B cell (primary cell): ENCODE measurements at regions not wholly inside any gene's neighbourhood (a gene's known extent, or its start where the extent isn't known, plus 50 kb on each side); places are given as distances from the start of the nearest gene placed in this dataset.

Source experiments
- ATAC-seq: fragments of 200-7000 bp; cut with Tn5 transposase; one replicate; pipeline ENCODE4 v1.10.0; 2021; ENCODE audit warnings: low read depth, mild to moderate bottlenecking, moderate number of reproducible peaks, moderate library complexity
- CTCF ChIA-PET: fragments of 350-600 bp; sonication (Branson Sonifier 250); formaldehyde crosslinking; loops from one replicate; lab custom pipeline; 2021; ENCODE audit warnings: antibody characterized with exemption, inconsistent platforms; lab: Charles Lee
- POLR2A ChIA-PET: fragments of 350-600 bp; sonication (Branson Sonifier 250); formaldehyde crosslinking; loops from one replicate; lab custom pipeline; 2021; ENCODE audit warnings: antibody characterized with exemption; lab: Charles Lee
- DNase-seq: peaks from one replicate; pipeline ENCODE4 v3.0.0; 2013
- H2AFZ ChIP-seq: 2 replicates; pipeline ENCODE4 v1.6.1; 2012; ENCODE audit warnings: mild to moderate bottlenecking, low read depth, low read length; ENCODE audit not compliant: insufficient read depth, poor library complexity, severe bottlenecking
- H3K27ac ChIP-seq, 2 donors: 1 replicate in 1 of 2; 2 replicates in 1 of 2; pipeline ENCODE4 v1.5.1; 2012 to 2013; ENCODE audit warnings: low read length in 2 of 2, mild to moderate bottlenecking in 2 of 2, moderate library complexity in 1 of 2
- H3K27me3 ChIP-seq, 4 experiments: fragments of 200-600 bp in 1 of 4; sonication (generic) in 1 of 4; replicated peaks in 1 of 4; 1 replicate in 2 of 4; 2 replicates in 2 of 4; pipeline versions ENCODE4 v1.6.1 to v1.7.0; 2013 to 2016; ENCODE audit warnings: low read length in 3 of 4, mild to moderate bottlenecking in 2 of 4, mixed read lengths in 1 of 4, moderate library complexity in 1 of 4; ENCODE audit not compliant: insufficient read depth in 4 of 4, control insufficient read depth in 3 of 4; ENCODE audit errors: control extremely low read depth in 1 of 4
- H3K36me3 ChIP-seq, 2 experiments: replicated peaks in 1 of 2; 1 replicate in 1 of 2; 2 replicates in 1 of 2; pipeline versions ENCODE4 v1.6.1 to v1.7.1; 2013; ENCODE audit warnings: low read length in 1 of 2; ENCODE audit not compliant: insufficient read depth in 2 of 2, control insufficient read depth in 1 of 2; ENCODE audit errors: control extremely low read depth in 1 of 2, extremely low read depth in 1 of 2
- H3K4me1 ChIP-seq, 2 donors: fragments of 200-600 bp in 1 of 2; sonication (generic) in 1 of 2; 1 replicate in 1 of 2; 2 replicates in 1 of 2; pipeline versions ENCODE4 v1.5.1 to v1.6.1; 2013 to 2017; ENCODE audit warnings: low read length in 2 of 2; ENCODE audit not compliant: control insufficient read depth in 2 of 2, insufficient read depth in 2 of 2
- H3K4me2 ChIP-seq: replicated peaks from 2 replicates; pipeline ENCODE3; 2012; ENCODE audit warnings: mild to moderate bottlenecking, low read depth, low read length; ENCODE audit not compliant: poor library complexity, severe bottlenecking
- H3K4me3 ChIP-seq, 5 experiments: fragments of 200-600 bp in 1 of 5; sonication (generic) in 1 of 5; 1 replicate in 3 of 5; 2 replicates in 2 of 5; pipeline versions ENCODE4 v1.5.1 to v1.7.0; 2011 to 2016; ENCODE audit warnings: low read length in 4 of 5, mild to moderate bottlenecking in 4 of 5, low read depth in 2 of 5, control low read depth in 1 of 5, moderate library complexity in 1 of 5; ENCODE audit not compliant: insufficient read depth in 1 of 5; ENCODE audit errors: control extremely low read depth in 1 of 5, extremely low read depth in 1 of 5
- H3K79me2 ChIP-seq: fragments of 200-600 bp; sonication (generic); one replicate; pipeline ENCODE4 v1.6.0; 2016; ENCODE audit warnings: low read length; ENCODE audit not compliant: control insufficient read depth, insufficient read depth
- H3K9ac ChIP-seq: fragments of 200-600 bp; sonication (generic); 2 replicates; pipeline ENCODE4 v1.6.1; 2017; ENCODE audit warnings: mild to moderate bottlenecking, low read length, moderate library complexity
- H3K9me3 ChIP-seq, 3 donors: one replicate each; pipeline versions ENCODE4 v1.6.1 to v1.7.1; 2013; ENCODE audit warnings: low read length in 2 of 3; ENCODE audit not compliant: control insufficient read depth in 2 of 3, insufficient read depth in 1 of 3; ENCODE audit errors: control extremely low read depth in 1 of 3
- H4K20me1 ChIP-seq: 2 replicates; pipeline ENCODE4 v1.6.0; 2012; ENCODE audit warnings: mild to moderate bottlenecking, low read length; ENCODE audit not compliant: insufficient read depth, control insufficient read depth, poor library complexity, severe bottlenecking
- H3K27ac Mint-ChIP-seq: one replicate; pipeline ENCODE4 v1.8.0; 2021; ENCODE audit warnings: mixed read lengths
- H3K27me3 Mint-ChIP-seq: one replicate; pipeline ENCODE4 v1.8.0; 2021; ENCODE audit warnings: mixed read lengths
- H3K4me1 Mint-ChIP-seq: one replicate; pipeline ENCODE4 v1.8.0; 2021; ENCODE audit warnings: mixed read lengths
- H3K4me3 Mint-ChIP-seq: one replicate; pipeline ENCODE4 v1.8.0; 2021; ENCODE audit warnings: mixed read lengths
- H3K9me3 Mint-ChIP-seq: one replicate; pipeline ENCODE4 v1.8.0; 2022; ENCODE audit warnings: mixed read lengths; ENCODE audit not compliant: insufficient read depth
- CTCF ChIP-seq: fragments of 200-600 bp; IDR thresholded peaks from one replicate; pipeline ENCODE4 v1.8.0; 2022; ENCODE audit warnings: antibody characterized with exemption, mild to moderate bottlenecking
- EZH2 ChIP-seq: IDR thresholded peaks from 2 replicates; pipeline ENCODE4 v1.6.1; 2012; ENCODE audit warnings: borderline replicate concordance, low read depth, mild to moderate bottlenecking, moderate library complexity, low read length; ENCODE audit not compliant: insufficient read depth, poor library complexity, severe bottlenecking
- WGBS: methylation state at CpG from one replicate; pipeline ENCODE4 v1.1.5; 2013; ENCODE audit warnings: missing lambda C conversion rate; ENCODE audit not compliant: insufficient coverage; 5-methylcytosine and 5-hydroxymethylcytosine counted together
- intact Hi-C: fragments of 100-400 bp; cut with micrococcal nuclease; formaldehyde crosslinking; loops from one replicate; pipeline ENCODE4 v1.10.0; 2022

DNA sequence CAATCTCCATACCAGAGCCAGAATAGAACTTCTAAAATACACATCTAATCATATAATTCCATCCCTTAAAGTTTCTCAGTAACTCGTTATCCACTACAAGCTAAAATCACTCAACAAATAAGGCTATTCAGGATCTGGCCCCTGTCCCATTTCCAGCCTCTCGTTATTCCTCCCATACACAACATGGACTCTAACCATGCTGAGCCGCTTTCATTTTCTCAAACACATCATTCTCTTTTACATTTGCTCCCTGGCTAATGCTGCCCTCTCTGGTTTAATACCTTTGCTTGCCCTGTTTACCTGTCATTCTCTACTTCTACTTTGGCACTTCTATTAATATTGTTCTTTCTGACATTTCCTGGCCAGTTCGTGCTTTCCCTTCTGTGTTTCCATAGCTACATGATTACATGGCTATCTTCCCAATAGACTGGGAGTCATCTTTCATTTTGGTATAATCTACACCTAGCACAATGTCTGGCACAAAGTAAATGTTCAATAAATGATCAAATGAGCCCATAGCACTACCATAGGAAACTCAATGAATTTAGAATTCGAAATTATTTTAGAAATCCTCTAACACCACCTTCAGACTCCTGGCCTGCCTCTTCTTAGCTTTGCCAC lies 163.6 kb upstream of the VRK2 start:
- TF ChIP-seq EZH2 (no peak), CTCF (no peak)
- ATAC-seq = no peak
- Mint-ChIP-seq H3K4me3 (no peak overlapping the region), H3K9me3 (no peaks in the 10 kb centered on the region), H3K4me1 (no peaks in the 10 kb centered on the region), H3K27me3 (no peaks in the 10 kb centered on the region), H3K27ac (no peak overlapping the region)
- intact Hi-C loops = no loop called here
- H3K4me3 ChIP-seq = no peak overlapping the region
- no peak overlapping the region for H2AFZ ChIP-seq
- no peak overlapping the region for H3K4me2 ChIP-seq
- ChIA-PET CTCF (interaction anchor here (1.1 kb wide), 1 partner anchor 23 kb away, joined by 3 read pairs; no protein-coding TSS in a partner anchor), POLR2A (no interaction called here)
- no peak overlapping the region for H3K27ac ChIP-seq
- H3K9me3 ChIP-seq = no peaks in the 10 kb centered on the region
- H3K4me1 ChIP-seq = no peaks in the 10 kb centered on the region
- H4K20me1 ChIP-seq = no peaks in the 10 kb centered on the region
- WGBS = 95% methylated on average over 4 of the region's 5 CpGs
- H3K79me2 ChIP-seq = no peaks in the 10 kb centered on the region
- no peaks in the 10 kb centered on the region for H3K27me3 ChIP-seq
- no peak overlapping the region for H3K9ac ChIP-seq
- no peak for DNase-seq
- H3K36me3 ChIP-seq = no peaks in the 10 kb centered on the region

DNA sequence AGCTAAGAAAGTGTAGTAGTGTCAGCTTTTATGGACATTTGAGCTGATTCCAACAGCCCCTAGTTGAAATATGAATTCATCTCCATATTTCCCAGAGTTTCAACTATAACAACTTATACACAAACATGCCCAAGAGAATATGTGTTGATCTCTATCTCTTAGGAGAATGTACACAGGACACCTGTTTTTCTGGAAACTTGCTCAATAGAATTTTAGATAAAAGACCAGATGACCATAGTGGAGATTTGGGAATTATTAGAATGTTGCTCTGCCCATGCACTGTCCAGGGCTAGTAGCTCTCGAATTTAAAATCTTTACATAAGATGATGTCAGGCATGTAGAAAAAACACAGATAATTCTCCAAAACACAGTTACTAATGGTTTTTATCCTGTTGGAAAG lies 162.3 kb upstream of the VRK2 start:
- no peak overlapping the region for H3K27ac Mint-ChIP-seq
- H3K4me3 Mint-ChIP-seq = no peak overlapping the region
- Histone ChIP-seq H3K36me3 (no peaks in the 10 kb centered on the region), H3K4me1 (no peaks in the 10 kb centered on the region), H4K20me1 (no peaks in the 10 kb centered on the region), H3K9me3 (no peaks in the 10 kb centered on the region), H3K27ac (no peak overlapping the region), H2AFZ (no peak overlapping the region), H3K9ac (no peak overlapping the region), H3K4me2 (no peak overlapping the region), H3K79me2 (no peaks in the 10 kb centered on the region), H3K4me3 (no peak overlapping the region), H3K27me3 (no peaks in the 10 kb centered on the region)
- intact Hi-C loops = no loop called here
- no peaks in the 10 kb centered on the region for H3K9me3 Mint-ChIP-seq
- no peaks in the 10 kb centered on the region for H3K27me3 Mint-ChIP-seq
- TF ChIP-seq EZH2 (no peak), CTCF (no peak)
- CTCF ChIA-PET = interaction anchor here (1.0 kb wide), 1 partner anchor 22 kb away, joined by 3 read pairs; no protein-coding TSS in a partner anchor
- no peaks in the 10 kb centered on the region for H3K4me1 Mint-ChIP-seq
- ATAC-seq (no peak), DNase-seq (no peak)
- no CpG with 5 or more reads among the region's 1 CpG for WGBS
- POLR2A ChIA-PET = no interaction called here
